ENCODE measurements at regions not wholly inside any gene's neighbourhood (a gene's known extent, or its start where the extent isn't known, plus 50 kb on each side); places are given as distances from the start of the nearest gene placed in this dataset.
"Not testable (repeated sequence)": the region's sequence is repeated elsewhere in the genome, so short reads cannot be mapped to it uniquely, and the experiment has no call there.

DNA sequence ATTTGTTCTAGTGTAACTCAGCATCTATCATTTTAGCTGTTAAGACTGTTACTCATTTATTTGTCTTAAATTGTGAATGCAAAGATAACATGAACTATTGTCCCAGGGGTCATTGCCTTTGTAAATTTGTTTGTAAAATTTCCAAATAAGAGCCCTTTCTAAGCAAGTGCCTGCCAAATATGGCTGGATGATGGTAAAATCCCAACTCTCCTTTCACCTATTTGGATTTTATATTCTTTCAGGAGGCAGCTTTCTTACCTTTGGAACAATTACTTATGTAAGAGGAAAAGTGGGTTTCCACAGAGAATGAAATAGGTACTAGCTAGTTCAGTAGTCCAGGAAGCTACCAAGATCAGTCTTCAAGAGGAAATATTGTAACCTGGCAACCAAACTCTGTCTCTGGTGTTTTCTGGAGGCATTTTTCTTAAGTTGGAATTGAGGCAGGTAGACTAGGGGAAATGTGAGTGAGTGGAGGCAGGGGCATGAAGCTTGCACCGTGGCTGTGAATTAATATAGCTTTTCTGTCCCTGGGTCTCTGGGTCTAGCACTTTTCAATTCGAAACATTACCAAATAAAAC is 88.5 kb upstream of the XIST start:
- DNase-seq, result no peak

DNA sequence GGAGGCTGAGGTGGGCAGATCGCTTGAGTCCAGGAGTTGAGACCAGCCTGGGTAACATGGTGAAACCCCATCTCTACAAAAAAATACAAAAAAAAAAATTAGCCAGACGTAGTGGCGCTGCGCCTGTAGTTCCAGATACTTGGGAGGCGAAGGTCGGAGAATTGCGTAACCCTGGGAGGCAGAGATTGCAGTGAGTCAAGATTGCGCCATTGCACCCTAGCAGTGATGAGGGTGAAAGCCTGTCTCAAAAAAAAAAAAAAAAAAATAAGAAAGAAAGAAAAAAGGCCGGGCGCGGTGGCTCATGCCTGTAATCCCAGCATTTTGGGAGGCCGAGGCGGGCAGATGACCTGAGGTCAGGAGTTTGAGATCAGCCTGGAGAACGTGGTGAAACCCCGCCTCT is 85.3 kb upstream of the XIST start:
- not testable (repeated sequence) for DNase-seq

DNA sequence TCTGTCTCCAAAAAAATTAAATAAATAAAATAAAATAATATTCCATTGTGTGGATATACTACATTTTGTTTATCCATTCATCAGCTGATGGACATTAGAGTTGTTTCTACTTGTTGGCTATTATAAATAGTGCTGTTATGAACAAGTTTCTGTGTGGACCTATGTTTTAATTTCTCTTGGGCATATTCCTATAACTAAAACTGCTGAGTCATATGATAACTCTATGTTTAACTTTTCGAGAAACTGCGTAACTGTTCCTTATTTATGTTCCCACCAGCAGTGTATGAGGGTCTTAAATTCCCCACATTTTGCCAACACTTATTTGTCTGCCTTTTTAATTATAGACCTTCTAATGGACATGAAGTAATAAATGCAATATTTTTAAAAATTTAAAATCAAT is 80.0 kb upstream of the XIST start:
- no peak for DNase-seq

DNA sequence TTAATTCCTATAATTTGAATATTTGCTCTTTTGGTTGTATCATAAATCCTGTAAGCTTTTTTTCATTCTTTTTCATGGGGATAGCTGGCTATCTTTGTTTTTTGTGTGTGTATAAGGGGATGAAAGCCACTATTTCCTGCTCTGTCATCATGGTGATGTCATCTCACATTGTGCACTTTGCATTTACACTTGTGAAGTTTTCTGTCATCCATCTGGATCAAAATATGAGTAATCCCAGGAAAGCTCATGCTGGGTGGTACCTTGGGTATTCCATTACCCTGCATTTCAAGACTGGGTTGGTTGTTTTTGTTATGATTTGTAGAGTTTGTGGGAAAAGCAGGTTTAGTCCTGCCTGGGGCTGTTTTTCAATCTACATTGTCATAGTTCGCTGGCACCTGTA is 77.8 kb upstream of the XIST start:
- DNase-seq, result no peak

DNA sequence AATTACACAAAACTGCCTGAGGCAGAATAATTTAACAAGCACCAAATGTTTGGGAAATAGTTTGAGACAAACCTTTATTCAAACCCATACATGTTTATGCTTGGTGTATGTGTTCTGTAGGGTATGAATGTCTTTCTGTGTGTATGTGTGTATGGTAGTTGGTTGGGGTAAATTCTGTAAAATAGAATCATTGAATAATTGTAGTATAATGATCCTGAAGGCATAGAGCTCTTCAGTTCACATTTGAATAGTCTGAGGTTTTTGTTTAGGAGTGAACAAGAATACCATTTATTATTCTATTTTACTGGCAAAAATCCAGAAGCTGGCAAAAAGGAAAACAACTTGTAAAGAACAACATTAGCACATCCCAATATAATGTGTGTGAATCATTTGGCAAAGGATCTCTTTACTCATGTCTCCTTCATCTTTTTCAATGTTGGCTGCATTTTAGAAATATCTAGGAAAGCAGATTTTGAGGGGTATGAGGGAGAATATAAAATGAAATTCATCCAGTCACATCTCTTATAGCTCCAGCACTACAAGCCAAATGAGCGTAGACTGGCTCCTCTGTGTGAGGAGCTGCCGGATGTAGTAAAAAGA is 70.4 kb upstream of the XIST start:
- DNase-seq, result no peak

DNA sequence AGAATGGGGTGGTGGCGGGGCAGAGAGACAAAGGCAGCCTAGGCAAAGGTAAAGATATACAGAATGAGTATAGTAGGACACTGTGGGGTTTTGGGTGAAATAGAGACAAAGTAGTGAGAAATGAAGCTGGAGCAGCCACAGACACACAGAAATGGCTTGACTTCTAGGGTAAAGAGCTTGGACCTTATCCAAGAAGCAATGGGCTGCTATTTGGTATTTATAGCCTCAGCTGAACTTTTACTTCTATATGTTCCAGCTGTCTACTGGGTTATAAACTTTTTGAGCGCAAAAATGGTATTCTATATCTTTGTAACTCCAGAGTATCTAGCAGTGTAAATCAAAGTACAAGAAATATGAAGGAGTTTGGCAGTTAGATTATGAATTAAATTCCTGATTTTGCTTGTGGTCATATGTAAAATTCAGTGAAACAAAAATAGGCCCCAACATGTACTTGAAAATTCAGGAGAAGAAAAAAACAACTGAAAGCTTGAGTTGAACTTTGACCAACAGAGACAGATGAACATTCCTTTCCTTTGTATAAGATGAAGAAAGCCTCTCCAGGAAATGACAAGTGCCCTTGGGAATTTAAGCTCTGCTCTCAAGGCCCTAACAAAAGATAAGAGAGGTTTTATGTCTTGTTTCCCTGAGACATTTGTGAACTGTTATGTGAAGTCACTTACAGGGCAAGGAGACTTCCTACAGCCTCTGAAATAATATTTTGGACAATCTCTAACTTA is 64.6 kb upstream of the XIST start:
- no peak for DNase-seq

DNA sequence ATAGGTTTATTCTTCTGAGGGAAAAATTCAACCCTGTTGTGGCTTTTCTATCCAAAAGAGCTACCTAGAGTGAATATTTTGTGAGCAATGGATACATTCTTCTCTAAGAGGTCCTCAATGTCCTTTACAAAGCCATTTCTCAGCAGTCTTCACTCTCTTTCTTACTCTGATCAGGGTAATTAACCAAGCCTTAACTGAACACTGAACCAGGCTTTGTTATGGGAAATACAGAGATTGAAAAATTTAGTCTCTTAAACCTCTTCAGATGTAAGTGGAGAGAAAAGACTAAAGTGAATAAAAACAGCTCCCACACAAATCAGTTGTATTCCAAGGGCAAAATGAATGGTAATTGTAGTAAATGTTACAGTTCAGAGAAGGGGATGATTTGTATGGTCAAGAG is 64.0 kb upstream of the XIST start:
- DNase-seq, result no peak

DNA sequence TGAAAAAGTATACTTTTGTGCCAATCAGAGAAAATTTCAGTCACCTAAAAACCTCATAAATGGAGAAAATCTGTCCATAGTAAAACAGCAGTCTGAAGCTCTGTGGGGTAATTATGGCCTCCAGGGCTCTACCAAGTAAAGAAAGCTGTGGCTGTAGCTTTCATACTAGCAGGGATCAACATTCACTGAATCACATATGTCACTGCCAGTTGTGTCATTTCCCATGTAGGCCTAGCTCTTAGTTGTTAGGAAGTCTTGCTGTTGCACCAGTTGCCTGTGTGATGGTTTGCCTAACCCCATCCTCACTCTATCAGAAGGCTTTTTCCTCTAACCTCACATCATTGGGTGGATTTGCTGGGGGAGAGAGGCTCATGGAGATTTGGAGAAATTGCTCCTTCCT is 62.3 kb upstream of the XIST start:
- DNase-seq, result not testable (repeated sequence)

DNA sequence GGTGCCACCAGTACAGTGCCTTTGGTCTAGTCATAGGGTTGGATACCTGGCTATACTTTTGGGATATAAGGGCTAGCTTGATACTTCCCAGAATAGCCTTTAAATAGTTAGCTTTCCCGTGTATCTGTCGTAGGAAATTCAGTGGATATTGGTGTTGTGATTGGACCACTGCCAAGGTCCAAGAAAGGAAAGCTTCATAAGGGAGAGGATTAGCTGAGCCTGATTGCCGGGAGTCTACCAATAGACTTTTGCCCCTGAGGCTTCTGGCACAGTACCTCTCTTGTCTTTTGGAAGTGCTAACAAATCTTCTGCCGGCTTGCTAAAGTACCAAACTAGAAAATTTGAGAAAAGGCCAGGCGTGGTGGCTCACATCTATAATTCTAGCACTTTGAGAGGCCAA is 61.1 kb upstream of the XIST start:
- DNase-seq, result no peak

DNA sequence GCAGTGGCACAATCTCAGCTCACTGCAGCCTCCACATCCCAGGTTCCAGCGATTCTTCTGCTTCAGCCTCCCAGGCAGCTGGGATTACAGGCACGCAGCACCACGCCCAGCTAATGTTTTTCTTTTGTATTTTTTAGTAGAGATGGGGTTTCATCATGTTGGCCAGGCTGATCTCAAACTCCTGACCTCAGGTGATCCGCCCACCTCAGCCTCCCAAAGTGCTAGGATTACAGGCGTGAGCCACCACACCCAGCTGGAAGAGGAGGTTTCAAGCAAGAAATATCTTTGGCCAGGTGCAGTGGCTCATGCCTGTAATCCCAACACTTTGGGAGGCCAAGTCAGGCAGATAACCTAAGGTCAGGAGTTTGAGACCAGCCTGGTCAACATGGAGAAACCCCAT is 59.4 kb upstream of the XIST start:
- DNase-seq, result not testable (repeated sequence)

DNA sequence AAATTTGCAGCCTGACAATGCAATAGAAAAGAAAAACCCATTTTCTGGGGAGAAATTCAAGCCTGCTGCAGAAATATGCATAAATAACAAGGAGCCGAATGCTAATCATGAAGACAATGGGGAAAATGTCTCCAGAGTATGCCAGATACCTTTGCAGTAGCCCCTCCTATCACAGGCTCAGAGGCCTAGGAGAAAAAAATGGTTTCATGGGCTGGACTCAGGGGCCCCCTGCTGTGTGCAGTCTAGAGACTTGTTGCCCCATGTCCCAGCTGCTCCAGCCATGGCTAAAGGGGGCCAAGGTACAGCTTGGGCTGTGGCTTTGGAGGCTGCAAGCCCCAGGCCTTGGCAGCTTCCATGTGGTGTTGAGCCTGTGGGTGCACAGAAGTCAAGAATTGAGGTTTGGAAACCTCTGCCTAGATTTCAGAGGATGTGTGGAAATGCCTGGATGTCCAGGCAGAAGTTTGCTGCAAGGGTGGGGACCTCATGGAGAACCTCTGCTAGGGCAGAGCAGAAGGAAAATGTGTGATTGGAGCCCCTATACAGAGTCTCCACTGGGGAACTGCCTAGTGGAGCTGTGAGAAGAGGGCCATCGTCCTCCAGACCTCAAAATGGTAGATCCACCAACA is 53.3 kb upstream of the XIST start:
- not testable (repeated sequence) for DNase-seq

DNA sequence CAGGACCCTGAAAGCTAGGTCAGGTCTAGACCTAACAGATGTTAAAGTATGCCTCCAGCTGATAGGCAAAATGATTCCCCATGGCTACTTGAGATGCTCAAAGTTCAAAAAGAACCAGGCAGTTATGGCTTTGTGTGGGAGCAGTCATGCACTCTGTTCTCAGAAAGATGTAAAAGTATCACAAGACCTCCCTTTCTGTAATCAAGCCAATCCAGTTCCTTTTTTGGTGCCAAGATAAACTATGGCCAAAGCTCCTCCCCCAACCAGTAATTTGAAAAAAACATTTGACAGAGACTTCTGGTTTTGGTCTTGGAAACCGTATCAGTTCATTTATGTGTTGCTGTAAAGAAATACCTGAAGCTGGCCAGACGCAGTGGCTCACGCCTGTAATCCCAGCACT is 51.4 kb upstream of the XIST start:
- DNase-seq, result no peak
